ENCODE measurements at regions not wholly inside any gene's neighbourhood (a gene's known extent, or its start where the extent isn't known, plus 50 kb on each side); places are given as distances from the start of the nearest gene placed in this dataset.
"Not testable (repeated sequence)": the region's sequence is repeated elsewhere in the genome, so short reads cannot be mapped to it uniquely, and the experiment has no call there.

GRCh38 chr10:80751940-80752339 lies 214.2 kb downstream of the SH2D4B start:
- no peak for DNase-seq

GRCh38 chr10:80753612-80754011 lies 215.9 kb downstream of the SH2D4B start:
- DNase-seq: no peak

GRCh38 chr10:80755893-80756292 lies 218.2 kb downstream of the SH2D4B start:
- DNase-seq: no peak

- no peak for DNase-seq
Observed at GRCh38 chr10:80759693-80760092, 222.0 kb downstream of the SH2D4B start.

GRCh38 chr10:80760914-80761371 lies 223.2 kb downstream of the SH2D4B start:
- DNase-seq: no peak

GRCh38 chr10:80767963-80768362 lies 230.3 kb downstream of the SH2D4B start:
- no peak for DNase-seq

GRCh38 chr10:80769700-80770160 lies 232.0 kb downstream of the SH2D4B start:
- no peak for DNase-seq

- DNase-seq: no peak
Observed at GRCh38 chr10:80770239-80770638, 232.5 kb downstream of the SH2D4B start.

- no peak for DNase-seq
Observed at GRCh38 chr10:80771285-80771684, 233.6 kb downstream of the SH2D4B start.

- DNase-seq: no peak
Observed at GRCh38 chr10:80771902-80772555, 234.3 kb downstream of the SH2D4B start.

- DNase-seq: no peak
Observed at GRCh38 chr10:80772596-80772995, 234.9 kb downstream of the SH2D4B start.

GRCh38 chr10:80784695-80785094 lies 247.0 kb downstream of the SH2D4B start:
- DNase-seq: no peak

GRCh38 chr10:80786322-80786721 lies 248.6 kb downstream of the SH2D4B start:
- no peak for DNase-seq

- no peak for DNase-seq
Observed at GRCh38 chr10:80787952-80788351, 250.2 kb downstream of the SH2D4B start.

GRCh38 chr10:80794994-80795393 lies 257.3 kb downstream of the SH2D4B start:
- no peak for DNase-seq

- DNase-seq: no peak
Observed at GRCh38 chr10:80805343-80806020, 267.8 kb downstream of the SH2D4B start.

GRCh38 chr10:80814147-80814652 lies 276.5 kb downstream of the SH2D4B start:
- DNase-seq: no peak

GRCh38 chr10:80829151-80829550 lies 291.4 kb downstream of the SH2D4B start:
- no peak for DNase-seq

GRCh38 chr10:80829562-80829961 lies 291.9 kb downstream of the SH2D4B start:
- DNase-seq: no peak

- not testable (repeated sequence) for DNase-seq
Observed at GRCh38 chr10:80832693-80833092, 295.0 kb downstream of the SH2D4B start.

- DNase-seq: no peak
Observed at GRCh38 chr10:80855348-80855971, 317.8 kb downstream of the SH2D4B start.

GRCh38 chr10:80856186-80856585 lies 318.5 kb downstream of the SH2D4B start:
- DNase-seq: no peak

GRCh38 chr10:80859279-80859678 lies 321.6 kb downstream of the SH2D4B start:
- DNase-seq: not testable (repeated sequence)

- no peak for DNase-seq
Observed at GRCh38 chr10:80860719-80861118, 323.0 kb downstream of the SH2D4B start.

Data from activated CD4-positive, alpha-beta T cell treated with anti-CD3 and anti-CD28 coated beads, Interleukin-2, Interleukin-6, amounts not matched to agents 100 ng/mL and 50 ng/mL, durations not matched to agents 16 hours and 8 hours (primary cell).